GM12872 (cell line): ENCODE measurements at regions not wholly inside any gene's neighbourhood (a gene's known extent, or its start where the extent isn't known, plus 50 kb on each side); places are given as distances from the start of the nearest gene placed in this dataset.

Experiments
- TF ChIP-seq, protein P1 (sequence below): IDR thresholded peaks from 3 replicates; pipeline ENCODE4 v1.5.1; 2011; ENCODE audit warnings: low read depth, mild to moderate bottlenecking, low read length, moderate library complexity; ENCODE audit not compliant: insufficient read depth

DNA sequence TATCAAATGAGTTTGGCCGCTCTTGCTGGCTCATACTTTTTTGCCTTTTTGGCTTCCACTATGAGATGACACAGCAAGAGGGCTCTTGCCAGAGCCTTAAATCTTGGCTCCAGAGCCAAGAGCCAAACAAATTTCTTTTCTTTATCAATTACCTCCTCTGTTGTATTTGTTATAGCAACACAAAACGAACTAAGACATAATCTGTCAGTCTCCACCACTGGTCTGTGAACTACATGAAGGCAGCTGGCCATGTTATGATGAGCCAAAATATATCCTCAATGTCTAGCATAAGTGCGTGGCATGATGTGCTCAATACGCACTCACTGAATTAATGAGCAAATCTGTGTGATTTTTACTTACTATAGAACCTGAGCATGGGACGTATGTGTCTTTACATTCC is 220.0 kb upstream of the ZNF217 start:
- TF ChIP-seq, protein P1, sequence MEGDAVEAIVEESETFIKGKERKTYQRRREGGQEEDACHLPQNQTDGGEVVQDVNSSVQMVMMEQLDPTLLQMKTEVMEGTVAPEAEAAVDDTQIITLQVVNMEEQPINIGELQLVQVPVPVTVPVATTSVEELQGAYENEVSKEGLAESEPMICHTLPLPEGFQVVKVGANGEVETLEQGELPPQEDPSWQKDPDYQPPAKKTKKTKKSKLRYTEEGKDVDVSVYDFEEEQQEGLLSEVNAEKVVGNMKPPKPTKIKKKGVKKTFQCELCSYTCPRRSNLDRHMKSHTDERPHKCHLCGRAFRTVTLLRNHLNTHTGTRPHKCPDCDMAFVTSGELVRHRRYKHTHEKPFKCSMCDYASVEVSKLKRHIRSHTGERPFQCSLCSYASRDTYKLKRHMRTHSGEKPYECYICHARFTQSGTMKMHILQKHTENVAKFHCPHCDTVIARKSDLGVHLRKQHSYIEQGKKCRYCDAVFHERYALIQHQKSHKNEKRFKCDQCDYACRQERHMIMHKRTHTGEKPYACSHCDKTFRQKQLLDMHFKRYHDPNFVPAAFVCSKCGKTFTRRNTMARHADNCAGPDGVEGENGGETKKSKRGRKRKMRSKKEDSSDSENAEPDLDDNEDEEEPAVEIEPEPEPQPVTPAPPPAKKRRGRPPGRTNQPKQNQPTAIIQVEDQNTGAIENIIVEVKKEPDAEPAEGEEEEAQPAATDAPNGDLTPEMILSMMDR: no peak

DNA sequence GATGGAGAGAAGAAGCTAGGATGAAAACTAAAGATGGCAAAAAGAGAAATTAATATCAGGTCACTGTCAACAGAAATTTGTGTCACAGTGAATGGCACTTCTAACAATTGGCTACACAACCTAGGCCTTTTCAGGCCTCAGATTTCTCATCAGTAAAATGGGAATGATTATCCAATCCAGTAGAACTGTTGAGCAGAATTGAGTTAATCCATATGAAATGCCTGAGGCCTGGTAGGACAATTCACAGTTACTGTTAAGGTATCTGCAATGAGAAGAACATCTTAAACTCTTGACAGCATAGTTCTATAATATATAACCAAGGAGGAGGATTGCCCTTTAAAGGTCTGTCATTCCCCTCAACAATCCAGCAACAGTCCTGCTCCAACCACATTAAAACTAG is 217.9 kb upstream of the ZNF217 start:
- TF ChIP-seq, protein P1: no peak

DNA sequence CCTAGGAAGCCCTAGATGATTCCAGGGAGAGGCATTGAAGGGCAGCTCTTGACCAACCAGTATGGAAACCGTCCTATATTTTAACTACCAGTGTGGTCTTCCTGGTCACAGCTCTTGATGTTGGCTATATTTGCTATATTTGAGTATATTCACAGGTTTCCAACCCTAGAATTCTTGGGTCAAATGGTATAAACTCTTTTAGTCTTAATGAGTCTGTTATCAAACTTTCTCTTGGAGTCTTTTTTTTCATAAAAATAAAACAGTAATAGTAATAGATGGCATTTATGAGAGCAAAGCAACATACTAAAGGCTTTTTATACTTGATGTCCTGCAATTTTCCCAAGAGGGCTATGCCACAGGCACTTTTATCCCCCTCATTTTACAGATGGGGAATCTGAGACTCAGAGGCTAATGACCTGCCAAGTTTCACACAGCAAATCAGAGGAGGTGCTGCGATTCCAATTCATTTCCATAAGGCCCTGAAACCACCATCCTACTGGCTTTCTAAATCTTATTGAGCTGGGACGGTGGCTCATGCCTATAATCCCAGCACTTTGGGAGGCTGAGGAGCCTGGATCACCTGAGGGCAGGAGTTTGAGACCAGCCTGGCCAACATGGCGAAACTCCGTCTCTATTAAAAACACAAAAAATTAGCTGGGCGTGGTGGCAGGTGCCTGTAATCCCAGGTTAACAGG is 217.2 kb upstream of the ZNF217 start:
- TF ChIP-seq, protein P1: no peak

DNA sequence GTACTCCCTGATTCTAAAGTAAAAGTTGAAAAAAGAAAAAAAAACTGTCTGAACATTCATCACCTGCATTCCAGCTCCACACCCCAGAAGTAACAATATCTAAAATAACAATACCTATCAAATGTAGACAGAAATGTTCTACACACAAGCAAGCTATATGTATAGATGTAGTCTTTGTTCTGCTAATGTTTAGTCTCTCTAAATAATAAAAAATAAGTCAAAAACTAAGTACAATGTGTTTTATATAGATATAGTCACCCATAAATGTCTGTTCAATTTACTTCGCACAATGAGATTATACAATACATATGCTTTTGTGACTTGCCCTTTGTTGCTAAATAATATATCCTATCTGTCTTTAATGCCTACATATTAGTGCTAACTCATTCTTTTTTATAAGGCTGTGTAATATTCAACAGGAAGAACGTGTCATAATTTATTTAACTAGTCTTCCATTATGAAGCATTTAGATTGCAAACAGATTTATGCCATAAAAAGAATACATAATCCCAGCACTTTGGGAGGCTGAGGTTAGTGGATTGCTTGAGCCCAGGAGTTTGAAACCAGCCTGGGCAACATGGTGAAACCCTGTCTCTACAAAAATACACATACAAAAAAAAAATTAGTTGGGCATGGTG is 216.2 kb upstream of the ZNF217 start:
- TF ChIP-seq, protein P1: no peak

DNA sequence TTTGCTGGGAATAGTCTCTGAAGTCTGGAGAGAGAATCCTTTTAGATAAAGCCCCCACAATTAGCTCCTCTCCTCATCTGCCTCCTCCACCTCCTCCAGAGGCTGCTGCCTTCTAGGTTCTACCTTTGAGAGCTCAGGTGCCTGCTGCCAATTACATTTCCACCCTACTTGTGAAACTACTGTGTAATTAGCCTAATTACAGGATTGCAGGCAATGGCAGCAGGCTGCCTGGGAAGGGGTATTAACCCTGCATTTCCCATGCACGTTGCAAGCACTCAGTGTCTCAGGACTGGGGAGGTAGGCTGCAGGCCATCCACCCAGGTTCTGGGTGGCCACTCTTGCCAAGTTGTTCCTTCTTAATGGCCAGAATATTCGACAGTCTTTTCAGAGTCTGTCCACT is 215.6 kb upstream of the ZNF217 start:
- TF ChIP-seq, protein P1: no peak

DNA sequence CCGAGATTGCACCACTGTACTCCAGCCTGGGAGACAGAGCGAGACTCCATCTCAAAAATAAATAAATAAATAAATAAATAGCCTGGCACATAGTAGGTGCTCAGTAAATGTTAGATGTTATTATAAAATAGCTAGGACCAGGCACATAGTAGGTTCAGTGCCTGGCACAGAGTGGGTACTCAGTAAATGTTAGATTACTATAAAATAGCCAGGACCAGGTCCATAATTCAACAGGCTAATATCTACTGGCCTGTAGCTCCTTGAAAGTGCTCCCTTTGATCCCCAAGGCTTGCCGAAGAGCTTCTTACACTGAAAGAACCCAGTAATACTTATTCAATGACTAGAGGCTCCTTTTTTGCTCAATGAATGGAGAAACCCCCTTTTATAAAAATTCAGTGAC is 215.1 kb upstream of the ZNF217 start:
- TF ChIP-seq, protein P1: no peak

DNA sequence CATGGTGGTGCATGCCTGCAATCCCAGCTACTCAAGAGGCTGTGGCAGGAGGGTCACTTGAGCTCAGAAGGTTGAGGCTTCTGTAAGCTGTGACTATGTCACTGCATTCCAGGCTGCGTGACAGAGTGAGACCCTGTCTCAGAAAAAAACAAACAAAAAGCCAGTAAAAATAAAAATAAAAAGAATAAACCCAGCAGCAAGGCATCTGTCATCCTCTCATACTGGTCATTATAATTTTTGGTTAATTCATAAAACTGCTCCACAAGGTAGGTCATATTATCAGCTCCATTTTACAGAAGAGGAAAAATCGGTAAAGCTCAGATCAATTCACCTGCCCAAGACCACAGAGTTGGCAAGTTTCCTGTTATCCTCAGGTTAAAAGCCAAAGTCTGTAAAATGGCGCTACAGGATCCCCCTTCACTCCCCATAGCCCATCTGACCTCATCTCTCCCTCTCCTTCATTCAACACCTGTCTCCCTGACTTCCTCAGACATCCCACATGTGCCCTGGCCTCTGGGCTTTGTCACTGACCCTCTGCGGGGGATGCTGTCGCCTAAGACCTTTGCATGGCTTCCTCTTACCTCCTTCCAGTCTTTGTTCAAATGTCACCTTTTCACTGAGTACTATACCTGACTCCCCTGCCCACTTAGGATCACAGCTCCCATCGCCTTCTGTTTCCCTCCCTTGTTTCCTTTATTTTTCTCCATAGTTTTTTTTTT is 213.2 kb upstream of the ZNF217 start:
- TF ChIP-seq, protein P1: no peak
